GM18499 (cell line): ENCODE measurements at regions not wholly inside any gene's neighbourhood (a gene's known extent, or its start where the extent isn't known, plus 50 kb on each side); places are given as distances from the start of the nearest gene placed in this dataset.

Experiments
- ATAC-seq: cut with Tn5 transposase; IDR thresholded peaks from one replicate; pipeline ENCODE4 v1.9.1; 2021; ENCODE audit warnings: moderate number of reproducible peaks; ENCODE audit not compliant: insufficient read depth, unreplicated experiment

DNA sequence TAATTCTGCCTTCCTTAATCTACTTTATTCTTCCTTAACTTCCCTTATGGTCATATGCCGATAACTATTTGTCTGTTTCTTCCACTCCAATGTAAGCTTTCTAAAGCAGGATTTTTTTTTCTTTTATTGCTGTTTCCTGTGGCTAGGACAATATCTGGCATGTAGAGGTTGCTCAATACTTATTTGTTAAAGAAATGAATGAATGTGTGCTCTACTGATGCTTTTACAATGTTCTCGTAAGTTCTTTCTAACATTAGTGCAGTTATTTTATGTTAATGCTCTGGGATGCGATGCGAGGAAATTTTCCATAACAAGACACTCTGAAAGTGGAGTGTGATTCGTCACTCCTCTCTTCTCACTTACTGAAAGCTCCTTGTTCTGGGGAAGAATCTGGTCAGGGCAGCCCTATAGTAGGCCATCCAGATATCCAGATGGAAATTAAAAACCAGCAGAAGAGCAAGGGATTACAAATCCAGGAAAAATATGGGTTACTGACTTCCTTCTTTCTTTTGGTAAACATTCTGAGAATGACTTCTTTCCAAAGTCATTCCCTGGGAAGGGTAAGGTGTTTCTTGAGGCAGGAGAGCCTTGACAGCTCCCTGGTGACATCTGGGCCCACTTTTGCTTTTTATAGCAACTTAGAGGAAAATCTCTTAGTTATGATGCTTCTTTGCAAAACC, 420.4 kb downstream of the PDCD6IP start:
- ATAC-seq, result no peak

DNA sequence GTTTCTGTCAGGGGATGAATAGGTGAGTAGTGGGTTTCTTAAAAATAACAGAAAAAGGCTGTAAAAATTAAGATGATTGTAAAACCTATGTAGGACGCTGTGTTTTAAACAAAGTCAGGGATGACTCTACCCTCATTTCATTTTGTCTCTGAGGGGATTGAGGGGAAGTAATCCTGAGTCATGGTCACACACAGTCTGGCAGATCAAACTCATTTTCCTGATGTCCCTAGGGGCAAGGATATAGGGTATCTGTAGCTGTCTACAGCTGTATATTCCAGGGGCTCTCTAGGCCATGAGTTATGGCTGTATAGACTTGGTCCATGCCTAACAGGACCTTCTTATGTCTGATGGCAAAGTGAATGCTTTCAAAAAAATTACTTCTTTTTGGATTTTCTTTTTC, 421.1 kb downstream of the PDCD6IP start:
- no peak for ATAC-seq

DNA sequence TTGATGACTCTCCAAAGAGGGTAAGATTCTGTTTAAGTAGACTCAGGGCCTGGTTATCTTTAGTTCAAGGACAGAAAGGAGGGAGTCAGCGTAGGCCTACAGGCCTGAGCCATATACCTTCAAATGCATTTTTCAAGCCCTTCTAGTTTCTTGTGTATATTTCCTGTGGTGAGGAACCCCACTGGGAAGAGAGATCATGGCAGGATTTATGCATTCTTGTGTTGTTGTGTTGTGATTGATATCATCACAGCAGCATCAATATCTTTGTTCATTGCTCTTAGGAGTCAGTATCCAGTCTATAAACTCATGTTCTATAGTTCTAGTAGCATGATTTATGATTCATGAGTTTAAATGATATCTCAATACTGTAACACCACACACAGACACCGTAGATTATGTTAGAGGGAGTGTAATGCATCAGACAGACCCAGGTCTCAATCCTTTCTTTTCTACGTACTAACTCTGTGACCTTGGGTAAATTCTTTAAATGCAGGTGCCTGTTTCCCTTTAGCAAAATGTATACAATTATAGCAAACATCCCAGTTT, 427.5 kb downstream of the PDCD6IP start:
- no peak for ATAC-seq

DNA sequence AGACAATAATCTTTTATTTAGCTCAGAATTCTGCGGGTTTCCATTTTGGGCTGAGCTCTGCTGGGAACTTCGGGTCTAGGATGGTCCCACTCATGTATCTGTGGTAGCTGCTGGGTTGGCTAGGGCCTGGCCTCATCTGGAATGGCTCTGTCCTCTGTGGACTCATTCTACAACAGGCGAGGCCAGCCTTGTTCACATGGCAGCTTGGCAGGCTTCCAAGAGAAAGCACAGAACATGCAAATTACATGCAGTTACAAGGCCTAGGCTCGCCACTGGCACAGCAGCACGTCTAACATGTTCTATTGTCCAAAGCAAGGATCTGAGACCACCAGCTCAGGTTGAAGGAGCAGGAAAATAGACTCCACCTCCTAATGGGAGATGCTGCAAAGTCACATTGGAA, 431.4 kb downstream of the PDCD6IP start:
- no peak for ATAC-seq

DNA sequence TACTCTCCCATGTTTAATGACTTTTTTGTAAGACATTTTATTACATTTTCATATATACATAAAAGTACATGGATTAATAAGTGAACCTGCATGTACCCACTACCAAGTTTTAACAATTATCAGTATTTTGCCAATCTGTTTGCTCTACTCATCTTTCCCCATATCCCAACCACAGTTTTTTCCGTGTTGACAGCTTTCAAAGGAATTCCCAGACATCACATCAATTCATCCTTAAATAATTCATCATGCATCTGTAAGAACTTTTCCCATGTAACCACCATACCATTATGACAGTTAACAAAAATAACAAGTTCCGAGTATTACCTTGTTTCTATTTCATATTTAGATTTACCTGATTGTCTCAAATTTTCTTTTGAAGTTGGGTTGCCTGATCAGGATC, 436.7 kb downstream of the PDCD6IP start:
- ATAC-seq, result no peak

DNA sequence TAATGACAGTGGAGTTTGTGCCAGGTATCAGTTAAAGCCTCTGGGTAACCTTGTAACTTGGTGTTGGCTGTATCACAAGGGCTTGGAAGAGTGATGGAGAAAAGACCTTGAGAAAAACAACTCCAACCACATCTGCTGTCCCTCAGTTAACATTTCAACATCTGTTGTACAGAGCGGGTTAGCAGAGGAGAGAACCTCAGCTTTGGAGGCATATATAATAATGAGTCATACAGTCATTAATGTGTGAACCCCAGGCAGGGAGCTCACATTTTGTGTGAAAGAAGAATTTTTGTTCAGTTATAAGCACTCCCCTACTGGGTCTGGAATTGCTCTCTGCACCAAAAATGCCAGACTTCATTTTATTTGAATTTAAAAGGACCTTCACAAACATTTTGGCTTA, 439.5 kb downstream of the PDCD6IP start:
- ATAC-seq, result no peak

DNA sequence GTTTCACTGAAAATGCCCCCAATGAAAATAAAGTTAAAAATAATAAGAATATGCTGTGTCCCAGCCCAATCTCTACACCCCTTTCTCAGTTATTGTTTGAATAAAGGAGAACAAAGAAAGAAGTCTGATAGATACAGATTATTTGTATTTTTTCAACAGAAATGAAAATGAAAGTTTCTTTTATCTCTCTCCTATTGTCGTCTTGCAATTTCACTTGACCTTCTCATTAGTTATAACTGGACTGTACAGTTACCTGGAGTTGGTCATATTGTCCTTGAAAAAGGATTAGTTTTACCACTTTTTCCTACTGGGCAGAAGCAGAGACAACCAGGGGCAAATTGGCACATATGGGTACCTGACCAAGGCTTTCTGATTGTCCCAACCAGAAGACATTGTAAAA, 440.0 kb downstream of the PDCD6IP start:
- ATAC-seq, result no peak

DNA sequence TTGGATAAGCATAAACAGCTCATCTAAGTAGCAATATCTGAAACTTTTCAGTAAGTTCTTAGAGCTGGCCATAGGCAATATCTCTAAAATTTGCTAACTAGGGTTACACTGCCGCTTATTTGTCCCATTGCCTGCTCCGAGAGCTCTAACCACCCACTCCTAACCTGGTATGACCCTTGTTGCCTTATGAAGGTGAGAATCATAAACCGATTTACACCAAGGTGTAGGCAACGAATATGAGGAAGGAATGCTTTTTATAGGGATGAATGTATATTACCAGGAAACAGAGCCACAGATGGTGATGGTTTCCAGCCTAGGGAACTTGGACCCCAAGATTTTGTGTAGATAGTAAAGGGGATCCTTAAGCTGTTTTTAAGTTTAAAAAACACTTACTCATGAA, 440.9 kb downstream of the PDCD6IP start:
- ATAC-seq, result no peak

DNA sequence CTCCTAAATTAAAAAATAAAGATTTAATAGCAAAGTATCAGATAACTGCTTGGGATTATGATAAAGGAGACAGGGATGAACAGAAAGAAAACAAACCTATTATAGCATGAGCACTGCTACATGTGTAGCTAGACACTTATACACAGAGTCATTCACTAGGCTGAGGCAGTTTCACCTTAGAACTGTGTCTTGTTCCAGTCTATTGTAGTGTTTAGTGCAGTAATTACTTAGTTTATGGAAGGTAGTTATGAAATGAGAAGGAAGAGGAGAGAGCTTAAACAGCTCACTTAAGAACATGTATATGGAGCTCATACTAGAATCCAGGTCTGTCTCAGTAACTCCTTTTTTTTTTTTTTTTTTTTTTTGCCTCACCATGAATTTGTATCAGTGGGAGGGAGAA, 441.4 kb downstream of the PDCD6IP start:
- no peak for ATAC-seq

DNA sequence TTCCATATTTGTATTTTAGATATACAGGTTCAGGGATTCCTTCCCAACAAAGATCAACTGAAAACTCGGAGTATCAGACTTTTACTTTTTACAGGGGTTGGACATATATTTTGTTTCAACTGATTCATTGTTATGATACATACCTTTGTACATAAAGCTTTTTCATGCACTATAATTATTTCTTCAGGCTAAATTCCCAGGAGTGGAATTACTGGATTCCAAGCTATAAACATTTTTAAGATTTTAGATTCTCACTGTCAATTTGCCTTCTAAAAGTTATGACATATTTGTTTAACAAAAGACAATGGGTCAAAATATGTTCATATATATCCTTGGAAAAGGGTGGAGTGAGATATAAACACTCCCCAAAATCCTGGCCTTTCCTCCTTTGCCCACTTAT, 449.0 kb downstream of the PDCD6IP start:
- ATAC-seq, result no peak

DNA sequence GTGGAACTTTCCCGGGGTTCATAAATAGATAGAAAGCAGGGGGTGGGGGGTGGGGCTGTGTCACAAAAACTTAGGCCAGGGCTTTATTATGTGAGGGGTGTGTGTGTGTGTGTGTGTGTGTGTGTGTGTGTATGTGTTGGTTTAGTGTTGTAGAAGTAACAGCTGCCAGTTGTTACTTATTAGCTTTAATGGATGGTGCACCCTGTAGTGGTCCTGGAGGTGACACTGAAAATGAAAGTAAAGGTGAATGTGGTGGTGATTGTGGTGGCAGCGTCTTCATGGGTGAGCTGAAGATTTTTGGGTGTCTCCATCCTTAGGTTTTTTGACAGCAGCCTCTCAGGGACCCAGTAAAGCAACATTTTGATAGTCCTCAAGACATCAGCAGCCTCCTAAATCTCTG, 449.9 kb downstream of the PDCD6IP start:
- peak; percentile 98 for ATAC-seq

DNA sequence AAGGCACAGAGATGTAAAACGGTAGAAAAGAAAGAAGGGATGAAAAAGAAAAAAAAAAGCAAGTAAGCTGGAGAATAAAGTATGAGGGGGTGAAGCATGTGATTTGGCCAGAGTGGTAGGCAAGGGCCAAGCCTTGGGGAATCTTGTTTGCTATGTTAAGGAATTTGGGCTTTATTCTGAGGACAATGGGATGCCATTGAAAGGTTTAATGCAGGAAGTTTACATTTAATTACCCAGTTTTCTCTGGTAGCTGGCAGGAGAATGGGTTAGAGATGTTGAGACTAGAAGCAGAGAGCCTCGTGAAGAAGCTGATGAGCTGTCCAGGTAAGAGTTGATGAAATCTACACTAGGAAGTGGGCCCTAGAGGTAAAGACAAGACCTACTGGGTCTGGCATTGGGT, 455.9 kb downstream of the PDCD6IP start:
- ATAC-seq, result no peak

DNA sequence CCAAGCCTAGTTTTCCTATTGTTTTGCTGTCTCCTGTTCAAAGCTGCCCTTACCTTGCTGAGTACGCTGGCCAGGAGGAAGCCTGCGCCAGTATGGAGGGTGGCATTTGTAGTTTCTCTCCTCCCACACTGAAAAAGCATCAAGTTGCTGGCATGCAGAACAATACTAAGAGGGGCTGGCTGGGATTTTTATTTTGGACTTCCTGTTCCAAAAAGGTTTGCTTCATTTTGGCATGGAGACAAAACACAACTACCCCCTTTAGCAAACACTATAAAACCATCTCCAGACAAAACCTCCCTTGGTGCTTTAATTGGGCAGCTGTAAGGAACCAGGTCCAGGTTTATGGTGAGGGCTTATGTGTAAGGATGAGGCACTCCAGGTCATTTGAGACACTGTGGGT, 457.6 kb downstream of the PDCD6IP start:
- ATAC-seq, result no peak

DNA sequence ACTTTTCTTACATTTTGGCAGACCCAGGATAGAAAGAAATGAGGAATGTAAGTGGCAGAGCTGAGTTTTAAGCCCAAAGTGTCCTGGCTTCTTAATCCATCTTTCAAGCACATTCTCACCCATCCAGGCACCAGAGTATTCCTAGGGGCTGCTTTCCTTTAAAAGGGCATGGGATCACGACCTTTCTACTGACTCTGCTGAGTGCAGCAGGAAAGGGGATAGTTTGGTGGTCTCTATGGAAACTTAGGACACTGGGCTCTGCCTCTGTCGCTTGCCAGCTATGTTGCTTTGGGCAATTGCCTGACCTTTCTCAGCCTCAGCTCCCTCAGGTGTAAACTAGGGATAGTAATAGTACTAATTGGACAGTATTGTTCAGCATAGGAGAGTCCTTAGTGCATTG, 458.4 kb downstream of the PDCD6IP start:
- no peak for ATAC-seq

DNA sequence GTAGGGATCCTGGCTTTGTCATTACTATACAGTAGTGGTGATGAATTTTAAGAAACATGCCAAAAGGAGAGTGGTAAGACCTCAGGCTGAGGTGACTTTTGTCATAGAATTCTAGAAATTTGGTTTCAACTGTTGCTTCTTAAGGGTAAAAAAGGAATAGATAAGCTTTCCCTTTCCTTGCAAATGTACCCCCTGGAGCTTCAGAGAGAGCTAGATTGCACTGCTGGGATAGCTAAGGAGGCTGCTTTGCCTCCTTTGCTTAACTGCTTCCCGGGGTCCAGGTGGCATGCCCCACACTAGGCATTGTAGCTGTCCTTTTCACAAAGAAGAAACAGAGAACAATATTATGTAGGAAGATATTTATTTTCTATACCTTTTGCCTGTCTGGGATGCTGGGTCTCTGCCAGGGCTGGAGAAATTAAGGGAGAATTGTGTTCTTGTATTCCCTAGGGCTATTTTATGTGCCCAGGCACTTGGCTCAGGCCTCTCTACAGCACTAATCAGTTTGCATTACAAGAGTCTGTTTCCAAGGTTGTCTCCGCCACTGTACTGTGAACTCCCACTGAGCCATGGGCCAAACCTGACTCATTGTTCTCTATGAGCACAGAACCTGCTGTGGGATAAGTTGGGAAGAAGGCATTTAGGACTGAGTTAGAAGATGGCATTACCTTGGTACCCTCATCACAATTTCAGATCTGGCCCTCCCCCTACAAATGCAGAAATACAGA, 460.0 kb downstream of the PDCD6IP start:
- no peak for ATAC-seq

DNA sequence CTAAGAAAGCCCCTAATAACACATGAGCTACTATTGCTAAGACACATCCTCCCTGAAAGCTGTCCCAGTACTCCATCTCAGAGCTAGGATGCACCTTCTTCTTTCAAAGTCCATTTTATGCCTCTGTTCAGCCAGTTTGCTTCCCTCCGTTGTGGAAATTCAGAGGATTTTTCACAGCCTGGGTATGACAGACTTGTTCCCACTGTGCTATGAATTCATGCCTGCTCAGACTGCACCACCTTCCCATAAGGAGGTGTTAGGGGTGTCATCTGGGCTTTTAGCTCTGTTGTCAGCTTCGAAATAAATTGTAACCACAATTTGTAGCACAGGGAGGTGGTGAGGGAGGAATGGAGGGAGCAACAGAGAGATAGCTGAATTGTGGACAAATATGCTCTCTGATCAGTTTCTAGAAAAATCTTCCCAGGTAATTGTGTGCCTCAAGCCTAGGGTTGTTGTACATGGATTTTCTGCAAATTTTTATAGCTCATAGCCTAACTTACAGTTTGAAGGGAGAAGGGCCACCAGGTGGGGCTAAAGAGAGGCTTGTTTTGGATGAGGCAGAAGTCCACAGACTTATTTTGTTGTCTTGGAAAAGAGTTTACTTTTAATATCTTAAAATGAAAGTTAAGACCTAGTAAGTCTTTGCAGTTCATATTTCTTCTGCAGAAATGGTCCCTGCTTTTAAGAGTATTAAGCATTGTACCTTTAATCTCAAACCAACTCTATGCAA, 462.0 kb downstream of the PDCD6IP start:
- ATAC-seq, result no peak

DNA sequence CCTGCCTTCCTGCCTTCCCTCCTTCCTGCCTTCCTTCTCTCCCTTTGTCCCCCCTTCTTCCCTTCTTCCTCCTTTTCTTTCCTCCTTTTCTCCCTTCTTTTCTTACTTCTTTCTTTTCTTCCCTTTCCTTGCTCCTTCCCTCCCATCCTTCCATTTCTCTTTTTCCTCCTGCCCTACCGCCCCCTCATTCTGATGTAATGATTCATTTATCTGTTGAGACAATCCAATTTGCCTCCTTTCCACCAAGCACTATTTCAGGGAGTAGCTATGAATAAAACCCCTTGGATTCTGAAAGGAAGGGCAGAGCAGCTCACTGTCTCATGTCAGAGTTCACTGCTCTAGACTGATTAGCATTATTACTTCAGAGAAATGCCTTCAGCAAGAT, 462.6 kb downstream of the PDCD6IP start:
- ATAC-seq, result no peak

DNA sequence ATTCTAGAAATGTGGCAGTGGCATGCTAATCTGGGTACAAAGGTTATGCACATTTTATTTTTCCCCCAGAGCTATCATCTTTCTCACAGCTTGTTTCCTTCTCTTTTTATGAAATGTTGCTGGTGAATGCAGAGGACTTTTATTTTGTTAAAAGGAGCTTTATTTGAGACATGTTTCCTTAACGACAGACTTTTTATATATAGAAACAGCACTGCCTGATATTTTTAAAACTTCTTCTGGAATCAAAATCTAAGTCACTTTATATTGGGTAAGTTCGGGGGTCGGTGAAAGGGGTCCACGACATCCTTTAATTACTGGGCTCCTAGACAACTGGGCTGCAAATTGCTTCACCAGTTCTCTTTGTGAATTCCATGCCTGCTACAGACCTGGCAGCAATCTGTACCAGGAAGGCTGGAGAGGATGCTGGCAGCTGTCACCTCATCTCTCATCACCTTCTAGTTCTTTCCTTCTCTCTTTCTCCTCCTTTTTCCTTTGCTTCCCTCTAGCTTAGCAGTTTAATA, 464.7 kb downstream of the PDCD6IP start:
- no peak for ATAC-seq

DNA sequence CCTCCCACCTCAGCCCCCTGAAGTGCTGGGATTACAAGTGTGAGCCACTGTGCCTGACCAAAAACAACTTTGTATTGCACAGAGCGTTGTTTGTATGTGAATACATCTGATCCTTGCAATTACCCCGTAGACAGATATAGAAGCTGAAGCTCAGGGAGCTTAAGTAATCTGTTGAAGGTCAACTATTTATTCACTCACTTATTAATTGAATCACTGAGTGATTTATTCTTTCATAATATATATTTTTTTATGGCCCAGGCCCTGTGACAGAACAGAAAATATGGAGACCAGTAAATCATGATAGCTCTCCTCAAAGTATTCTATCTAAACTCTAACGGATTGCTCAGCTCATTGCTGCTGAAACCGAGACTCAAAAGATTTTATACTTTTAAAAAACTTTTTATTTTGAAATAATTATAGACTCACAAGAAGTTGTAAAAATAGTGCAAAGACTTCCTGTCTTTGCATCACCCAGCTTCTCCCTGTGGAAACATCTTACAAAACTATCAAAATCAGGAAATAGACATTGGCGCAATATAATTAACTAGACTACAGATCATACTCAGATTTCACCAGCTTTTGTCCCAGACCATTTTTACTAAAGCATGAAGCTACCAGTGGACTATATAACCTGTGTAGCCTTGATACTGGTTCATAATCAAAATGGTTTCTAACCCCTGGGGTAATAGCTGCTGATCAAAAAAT, 466.1 kb downstream of the PDCD6IP start:
- ATAC-seq, result no peak

DNA sequence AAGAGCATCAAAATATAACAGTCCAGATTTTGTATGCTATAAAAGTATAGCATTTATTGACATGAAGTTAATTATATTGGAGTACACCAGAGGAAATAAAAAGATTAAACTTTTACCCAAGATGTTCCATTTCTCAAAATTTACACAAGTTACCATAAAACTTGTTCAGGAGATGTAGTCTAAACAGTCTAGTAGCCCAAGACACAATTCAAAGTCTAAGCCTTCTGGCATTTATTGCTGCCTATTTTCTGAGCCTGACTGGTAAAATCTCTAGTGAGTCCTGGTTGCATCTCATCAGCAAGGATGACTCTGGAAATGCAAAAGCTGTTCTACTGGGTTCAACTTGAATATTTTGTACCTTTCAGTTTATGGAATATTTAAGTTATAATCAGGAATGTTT, 468.7 kb downstream of the PDCD6IP start:
- no peak for ATAC-seq
